Caco-2 (cell line): ENCODE measurements at regions not wholly inside any gene's neighbourhood (a gene's known extent, or its start where the extent isn't known, plus 50 kb on each side); places are given as distances from the start of the nearest gene placed in this dataset.

Experiments
- BruUV-seq: library from RNA; stranded (reverse); fragments of 400-500 nt; replicated peaks from 2 replicates; lab custom pipeline; 2021; lab: Mats Ljungman, UMichigan
- CTCF ChIA-PET: fragments of 300-600 bp; sonication (Branson Sonifier 250); formaldehyde crosslinking; loops from one replicate; lab custom pipeline; 2022; ENCODE audit warnings: antibody characterized with exemption; lab: Charles Lee
- POLR2A ChIA-PET: fragments of 300-600 bp; sonication (Branson Sonifier 250); formaldehyde crosslinking; loops from one replicate; lab custom pipeline; 2022; ENCODE audit warnings: antibody characterized with exemption; lab: Charles Lee
- DNase-seq, 2 experiments: peaks; one replicate each; pipeline versions ENCODE4 v3.0.0 to v3.0.0-alpha.2; 2020 to 2022
- H3K27me3 ChIP-seq: replicated peaks from 2 replicates; pipeline ENCODE4 v1.6.0; 2011; ENCODE audit warnings: low read length; ENCODE audit not compliant: control insufficient read depth, insufficient read depth
- H3K36me3 ChIP-seq: 2 replicates; pipeline ENCODE4 v1.5.1; 2011; ENCODE audit warnings: low read length; ENCODE audit not compliant: control insufficient read depth, insufficient read depth
- H3K4me1 ChIP-seq: fragments of 250-450 bp; sonication (Bioruptor Pico); 2 replicates; pipeline ENCODE4 v1.5.1; 2020; ENCODE audit warnings: mild to moderate bottlenecking
- H3K4me3 ChIP-seq: 2 replicates; pipeline ENCODE4 v1.5.1; 2011; ENCODE audit warnings: low read depth, mild to moderate bottlenecking, control low read depth, low read length
- H3K9me3 ChIP-seq: fragments of 250-450 bp; sonication (Bioruptor Pico); 2 replicates; pipeline ENCODE4 v1.5.1; 2020; ENCODE audit warnings: mild to moderate bottlenecking, moderate library complexity
- H3K27ac Mint-ChIP-seq: one replicate; pipeline ENCODE4 v1.8.0; 2022; ENCODE audit warnings: mixed read lengths; ENCODE audit not compliant: unreplicated experiment
- H3K27me3 Mint-ChIP-seq: one replicate; pipeline ENCODE4 v1.8.0; 2022; ENCODE audit warnings: mixed read lengths; ENCODE audit not compliant: insufficient read depth, unreplicated experiment
- H3K36me3 Mint-ChIP-seq: one replicate; pipeline ENCODE4 v1.8.0; 2022; ENCODE audit warnings: mild to moderate bottlenecking, mixed read lengths; ENCODE audit not compliant: insufficient read depth, unreplicated experiment
- H3K4me1 Mint-ChIP-seq: one replicate; pipeline ENCODE4 v1.8.0; 2022; ENCODE audit warnings: low read depth, mixed read lengths; ENCODE audit not compliant: unreplicated experiment
- H3K4me3 Mint-ChIP-seq: one replicate; pipeline ENCODE4 v1.8.0; 2022; ENCODE audit warnings: mild to moderate bottlenecking, moderate library complexity, mixed read lengths; ENCODE audit not compliant: unreplicated experiment
- H3K9me3 Mint-ChIP-seq: one replicate; pipeline ENCODE4 v1.8.0; 2022; ENCODE audit warnings: mixed read lengths; ENCODE audit not compliant: unreplicated experiment
- intact Hi-C: fragments of 100-400 bp; cut with micrococcal nuclease; formaldehyde crosslinking; loops from one replicate; pipeline ENCODE4 v1.10.0; 2022; ENCODE audit not compliant: unreplicated experiment
- TF ChIP-seq, protein P1 (sequence below), 2 experiments: fragments of 200-600 bp in 1 of 2; IDR thresholded peaks; 1 replicate in 1 of 2; 2 replicates in 1 of 2; pipeline versions ENCODE4 v1.5.1 to v1.8.0; 2011 to 2022; ENCODE audit warnings: antibody characterized with exemption in 1 of 2, control low read depth in 1 of 2, inconsistent platforms in 1 of 2, low read depth in 1 of 2, low read length in 1 of 2, mild to moderate bottlenecking in 1 of 2, moderate library complexity in 1 of 2; ENCODE audit not compliant: insufficient read depth in 1 of 2, severe bottlenecking in 1 of 2, unreplicated experiment in 1 of 2

GRCh38 chr11:11082646-11083045, 224.8 kb upstream of the ZBED5 start:
- H3K27me3 Mint-ChIP-seq: peaks cover 18% of the 10 kb centered on the region
- no TSS peak for BruUV-seq
- H3K36me3 Mint-ChIP-seq: no peaks in the 10 kb centered on the region
- H3K9me3 Mint-ChIP-seq: no peaks in the 10 kb centered on the region
- intact Hi-C loops: no loop called here
- Histone ChIP-seq H3K9me3 (no peaks in the 10 kb centered on the region), H3K4me3 (no peak overlapping the region), H3K36me3 (no peaks in the 10 kb centered on the region), H3K27me3 (no peaks in the 10 kb centered on the region), H3K4me1 (no peaks in the 10 kb centered on the region)
- ChIA-PET CTCF (interaction anchor here (0.6 kb wide), 1 partner anchor 44 kb away, joined by 3 read pairs; no protein-coding TSS in a partner anchor), POLR2A (no interaction called here)
- no peak for DNase-seq
- H3K4me3 Mint-ChIP-seq: no peak overlapping the region
- no peak overlapping the region for H3K27ac Mint-ChIP-seq
- TF ChIP-seq, protein P1, sequence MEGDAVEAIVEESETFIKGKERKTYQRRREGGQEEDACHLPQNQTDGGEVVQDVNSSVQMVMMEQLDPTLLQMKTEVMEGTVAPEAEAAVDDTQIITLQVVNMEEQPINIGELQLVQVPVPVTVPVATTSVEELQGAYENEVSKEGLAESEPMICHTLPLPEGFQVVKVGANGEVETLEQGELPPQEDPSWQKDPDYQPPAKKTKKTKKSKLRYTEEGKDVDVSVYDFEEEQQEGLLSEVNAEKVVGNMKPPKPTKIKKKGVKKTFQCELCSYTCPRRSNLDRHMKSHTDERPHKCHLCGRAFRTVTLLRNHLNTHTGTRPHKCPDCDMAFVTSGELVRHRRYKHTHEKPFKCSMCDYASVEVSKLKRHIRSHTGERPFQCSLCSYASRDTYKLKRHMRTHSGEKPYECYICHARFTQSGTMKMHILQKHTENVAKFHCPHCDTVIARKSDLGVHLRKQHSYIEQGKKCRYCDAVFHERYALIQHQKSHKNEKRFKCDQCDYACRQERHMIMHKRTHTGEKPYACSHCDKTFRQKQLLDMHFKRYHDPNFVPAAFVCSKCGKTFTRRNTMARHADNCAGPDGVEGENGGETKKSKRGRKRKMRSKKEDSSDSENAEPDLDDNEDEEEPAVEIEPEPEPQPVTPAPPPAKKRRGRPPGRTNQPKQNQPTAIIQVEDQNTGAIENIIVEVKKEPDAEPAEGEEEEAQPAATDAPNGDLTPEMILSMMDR (IDR thresholded peaks at IDR 0.05; ENCODE audit: insufficient read depth in 1 of 2, low read depth in 1 of 2, low read length in 1 of 2, severe bottlenecking in 1 of 2, unreplicated experiment in 1 of 2): no peak
- no peaks in the 10 kb centered on the region for H3K4me1 Mint-ChIP-seq

DNA sequence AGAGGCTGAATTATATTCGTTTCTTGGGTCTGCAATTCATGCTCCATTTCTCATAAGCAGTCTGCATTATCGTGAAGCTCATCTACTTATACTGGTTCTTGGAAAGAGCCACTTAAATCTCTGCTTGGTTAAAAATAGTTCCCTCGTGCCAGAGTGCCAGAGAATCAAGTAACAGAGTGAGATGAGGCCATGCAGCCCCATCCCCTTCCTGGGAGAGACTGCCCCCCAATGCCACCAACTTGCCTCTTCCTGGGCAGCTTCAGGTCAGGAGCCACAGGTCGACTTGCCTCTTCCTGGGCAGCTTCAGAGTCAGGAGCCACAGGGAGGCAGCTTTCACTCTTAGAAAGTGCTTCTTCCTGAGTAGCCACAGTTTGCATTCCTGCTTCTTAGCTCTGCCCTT, 223.9 kb upstream of the ZBED5 start:
- H3K36me3 ChIP-seq: no peaks in the 10 kb centered on the region
- no peaks in the 10 kb centered on the region for H3K4me1 Mint-ChIP-seq
- no peaks in the 10 kb centered on the region for H3K9me3 ChIP-seq
- DNase-seq: no peak
- H3K4me3 Mint-ChIP-seq: no peak overlapping the region
- intact Hi-C loops: no loop called here
- TF ChIP-seq, protein P1 (IDR thresholded peaks at IDR 0.05; ENCODE audit: insufficient read depth in 1 of 2, low read depth in 1 of 2, low read length in 1 of 2, severe bottlenecking in 1 of 2, unreplicated experiment in 1 of 2): no peak
- H3K27me3 Mint-ChIP-seq: peaks cover 18% of the 10 kb centered on the region
- H3K4me3 ChIP-seq: no peak overlapping the region
- H3K4me1 ChIP-seq: no peaks in the 10 kb centered on the region
- H3K27me3 ChIP-seq: no peaks in the 10 kb centered on the region
- ChIA-PET CTCF (interaction anchor here (0.9 kb wide), 1 partner anchor 75 kb away, joined by 4 read pairs; no protein-coding TSS in a partner anchor), POLR2A (no interaction called here)
- no TSS peak for BruUV-seq
- H3K27ac Mint-ChIP-seq: no peak overlapping the region
- H3K9me3 Mint-ChIP-seq: no peaks in the 10 kb centered on the region
- no peaks in the 10 kb centered on the region for H3K36me3 Mint-ChIP-seq

DNA sequence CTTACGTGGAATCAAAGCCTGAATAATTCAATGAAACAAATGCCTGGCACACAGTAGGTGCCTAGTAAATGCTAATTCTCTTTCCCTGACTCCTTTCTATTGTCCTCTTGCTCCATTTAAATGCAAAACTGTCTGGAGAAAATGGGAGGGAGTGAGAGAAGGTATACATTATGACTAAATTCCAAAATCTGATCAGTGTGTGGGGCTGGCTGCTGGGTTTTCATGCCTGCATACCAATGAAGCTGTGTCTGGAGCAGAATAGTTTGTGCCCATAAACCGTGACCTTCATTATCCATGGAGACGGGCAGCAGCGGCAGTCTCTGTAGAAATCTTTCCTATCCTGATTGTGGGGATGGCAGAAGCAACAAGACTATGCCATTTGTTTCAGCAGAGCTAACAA, 223.4 kb upstream of the ZBED5 start:
- POLR2A ChIA-PET: no interaction called here
- intact Hi-C loops: no loop called here
- Mint-ChIP-seq H3K27me3 (peaks cover 18% of the 10 kb centered on the region), H3K4me1 (no peaks in the 10 kb centered on the region), H3K4me3 (no peak overlapping the region), H3K36me3 (no peaks in the 10 kb centered on the region), H3K9me3 (no peaks in the 10 kb centered on the region), H3K27ac (no peak overlapping the region)
- Histone ChIP-seq H3K4me1 (no peaks in the 10 kb centered on the region), H3K36me3 (no peaks in the 10 kb centered on the region), H3K4me3 (no peak overlapping the region), H3K9me3 (no peaks in the 10 kb centered on the region), H3K27me3 (no peaks in the 10 kb centered on the region)
- DNase-seq: no peak
- CTCF ChIA-PET: interaction anchor here (0.9 kb wide), 1 partner anchor 76 kb away, joined by 4 read pairs; no protein-coding TSS in a partner anchor
- TF ChIP-seq, protein P1 (IDR thresholded peaks at IDR 0.05; ENCODE audit: insufficient read depth in 1 of 2, low read depth in 1 of 2, low read length in 1 of 2, severe bottlenecking in 1 of 2, unreplicated experiment in 1 of 2): no peak
- no TSS peak for BruUV-seq
